SU-DHL-6 (cell line): ENCODE measurements at regions not wholly inside any gene's neighbourhood (a gene's known extent, or its start where the extent isn't known, plus 50 kb on each side); places are given as distances from the start of the nearest gene placed in this dataset.

Experiments used
- EZH2phosphoT487 ChIP-seq: fragments of 200-600 bp; sonication (generic), shearing (Covaris generic); conservative IDR thresholded peaks from 2 replicates; pipeline ENCODE4 v1.6.1; 2018; ENCODE audit warnings: mild to moderate bottlenecking, antibody characterized with exemption, low read length, moderate library complexity, mixed read lengths
- TF ChIP-seq, protein P1 (sequence below): fragments of 200-600 bp; sonication (generic); IDR thresholded peaks from one replicate; pipeline ENCODE4 v1.5.1; 2017; ENCODE audit warnings: antibody characterized with exemption, mild to moderate bottlenecking, low read length, moderate library complexity; ENCODE audit not compliant: insufficient read depth, poor library complexity, severe bottlenecking

DNA sequence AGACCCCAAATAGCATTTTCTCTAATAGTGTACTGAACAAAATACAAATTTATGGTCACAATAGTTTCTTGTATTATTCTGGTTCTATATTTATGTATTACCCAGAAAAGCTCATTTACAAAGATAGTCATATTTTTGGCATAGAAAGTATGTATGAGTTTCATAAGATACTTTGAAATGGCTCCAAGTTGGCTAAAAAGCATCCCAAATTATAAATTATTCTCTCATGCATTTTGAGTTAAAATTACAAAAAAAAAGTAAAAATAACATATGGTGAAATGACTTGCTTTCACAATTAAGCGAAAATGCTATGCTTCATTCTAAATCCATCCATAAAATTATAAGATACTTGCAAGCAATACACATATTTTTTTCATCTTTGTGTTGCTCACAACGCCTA lies 530.7 kb downstream of the ZNF804A start:
- TF ChIP-seq, protein P1, sequence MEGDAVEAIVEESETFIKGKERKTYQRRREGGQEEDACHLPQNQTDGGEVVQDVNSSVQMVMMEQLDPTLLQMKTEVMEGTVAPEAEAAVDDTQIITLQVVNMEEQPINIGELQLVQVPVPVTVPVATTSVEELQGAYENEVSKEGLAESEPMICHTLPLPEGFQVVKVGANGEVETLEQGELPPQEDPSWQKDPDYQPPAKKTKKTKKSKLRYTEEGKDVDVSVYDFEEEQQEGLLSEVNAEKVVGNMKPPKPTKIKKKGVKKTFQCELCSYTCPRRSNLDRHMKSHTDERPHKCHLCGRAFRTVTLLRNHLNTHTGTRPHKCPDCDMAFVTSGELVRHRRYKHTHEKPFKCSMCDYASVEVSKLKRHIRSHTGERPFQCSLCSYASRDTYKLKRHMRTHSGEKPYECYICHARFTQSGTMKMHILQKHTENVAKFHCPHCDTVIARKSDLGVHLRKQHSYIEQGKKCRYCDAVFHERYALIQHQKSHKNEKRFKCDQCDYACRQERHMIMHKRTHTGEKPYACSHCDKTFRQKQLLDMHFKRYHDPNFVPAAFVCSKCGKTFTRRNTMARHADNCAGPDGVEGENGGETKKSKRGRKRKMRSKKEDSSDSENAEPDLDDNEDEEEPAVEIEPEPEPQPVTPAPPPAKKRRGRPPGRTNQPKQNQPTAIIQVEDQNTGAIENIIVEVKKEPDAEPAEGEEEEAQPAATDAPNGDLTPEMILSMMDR, result no peak
- TF ChIP-seq EZH2phosphoT487, result no peak
